Fibroblast of skin of right biceps (primary cell): ENCODE measurements at regions not wholly inside any gene's neighbourhood (a gene's known extent, or its start where the extent isn't known, plus 50 kb on each side); places are given as distances from the start of the nearest gene placed in this dataset.
"Not testable (repeated sequence)": the region's sequence is repeated elsewhere in the genome, so short reads cannot be mapped to it uniquely, and the experiment has no call there.

Experiments
- DNase-seq: peaks from one replicate; pipeline ENCODE4 v3.0.0-alpha.2; 2013

- no peak for DNase-seq
Observed at GRCh38 chr9:30977965-30978364, 1406.5 kb upstream of the ACO1 start.

- DNase-seq = no peak
Observed at GRCh38 chr9:30982301-30982700, 1402.1 kb upstream of the ACO1 start.

GRCh38 chr9:30995956-30996738 lies 1388.3 kb upstream of the ACO1 start:
- no peak for DNase-seq

GRCh38 chr9:30996761-30997160 lies 1387.7 kb upstream of the ACO1 start:
- DNase-seq = no peak

GRCh38 chr9:30997291-30997690 lies 1387.2 kb upstream of the ACO1 start:
- DNase-seq = no peak

- DNase-seq = no peak
Observed at GRCh38 chr9:31005086-31005665, 1379.3 kb upstream of the ACO1 start.

- DNase-seq = no peak
Observed at GRCh38 chr9:31013371-31013770, 1371.1 kb upstream of the ACO1 start.

- DNase-seq = no peak
Observed at GRCh38 chr9:31023847-31024246, 1360.6 kb upstream of the ACO1 start.

- no peak for DNase-seq
Observed at GRCh38 chr9:31027678-31028077, 1356.8 kb upstream of the ACO1 start.

GRCh38 chr9:31028137-31028536 lies 1356.3 kb upstream of the ACO1 start:
- no peak for DNase-seq

GRCh38 chr9:31030741-31031202 lies 1353.7 kb upstream of the ACO1 start:
- DNase-seq = peak; percentile 77

GRCh38 chr9:31032206-31032605 lies 1352.2 kb upstream of the ACO1 start:
- no peak for DNase-seq

GRCh38 chr9:31034311-31034710 lies 1350.1 kb upstream of the ACO1 start:
- no peak for DNase-seq

- no peak for DNase-seq
Observed at GRCh38 chr9:31040564-31040963, 1343.9 kb upstream of the ACO1 start.

- no peak for DNase-seq
Observed at GRCh38 chr9:31045810-31046209, 1338.6 kb upstream of the ACO1 start.

GRCh38 chr9:31061592-31061991 lies 1322.9 kb upstream of the ACO1 start:
- not testable (repeated sequence) for DNase-seq

- no peak for DNase-seq
Observed at GRCh38 chr9:31065691-31066090, 1318.8 kb upstream of the ACO1 start.

- no peak for DNase-seq
Observed at GRCh38 chr9:31067418-31067817, 1317.0 kb upstream of the ACO1 start.

- DNase-seq = no peak
Observed at GRCh38 chr9:31071606-31072286, 1312.7 kb upstream of the ACO1 start.

GRCh38 chr9:31078175-31078574 lies 1306.3 kb upstream of the ACO1 start:
- DNase-seq = no peak

GRCh38 chr9:31084350-31084749 lies 1300.1 kb upstream of the ACO1 start:
- DNase-seq = no peak

- DNase-seq = peak; percentile 75
Observed at GRCh38 chr9:31089549-31090221, 1294.8 kb upstream of the ACO1 start.

- DNase-seq = no peak
Observed at GRCh38 chr9:31100311-31100710, 1284.1 kb upstream of the ACO1 start.
